PFSK-1 (cell line): ENCODE measurements at regions not wholly inside any gene's neighbourhood (a gene's known extent, or its start where the extent isn't known, plus 50 kb on each side); places are given as distances from the start of the nearest gene placed in this dataset.

Experiments used
- FOXP2 ChIP-seq: optimal IDR thresholded peaks from 2 replicates; pipeline ENCODE3; 2011; ENCODE audit warnings: borderline replicate concordance, control low read depth, inconsistent platforms; ENCODE audit not compliant: insufficient read depth; ENCODE audit errors: extremely low read length, extremely low read depth
- POLR2AphosphoS5 ChIP-seq: IDR thresholded peaks from 2 replicates; pipeline ENCODE4 v1.6.1; 2012; ENCODE audit warnings: low read depth, mild to moderate bottlenecking, control low read depth, low read length, moderate library complexity
- REST ChIP-seq, 2 experiments: IDR thresholded peaks; 2 replicates each; pipeline versions ENCODE4 v1.6.1 to v1.8.0; 2011 to 2012; ENCODE audit warnings: low read depth in 2 of 2, low read length in 2 of 2, control low read depth in 1 of 2, inconsistent platforms in 1 of 2, mild to moderate bottlenecking in 1 of 2, moderate library complexity in 1 of 2; ENCODE audit not compliant: insufficient read depth in 1 of 2
- SIN3A ChIP-seq: IDR thresholded peaks from 2 replicates; pipeline ENCODE4 v1.6.1; 2012; ENCODE audit warnings: mild to moderate bottlenecking, low read length, moderate library complexity, borderline replicate concordance; ENCODE audit not compliant: insufficient read depth
- TAF1 ChIP-seq: IDR thresholded peaks from 2 replicates; pipeline ENCODE4 v1.6.1; 2012; ENCODE audit warnings: low read length, control low read depth, borderline replicate concordance; ENCODE audit not compliant: insufficient read depth

- TF ChIP-seq SIN3A: no peak
- no peak for TF ChIP-seq REST (IDR thresholded peaks at IDR 0.05; ENCODE audit: insufficient read depth in 1 of 2, low read depth in 2 of 2, low read length in 2 of 2)
- no peak for TF ChIP-seq TAF1
- no peak for TF ChIP-seq FOXP2
Measured at GRCh38 chr4:3713346-3713745, 52.8 kb upstream of the ADRA2C start.

DNA sequence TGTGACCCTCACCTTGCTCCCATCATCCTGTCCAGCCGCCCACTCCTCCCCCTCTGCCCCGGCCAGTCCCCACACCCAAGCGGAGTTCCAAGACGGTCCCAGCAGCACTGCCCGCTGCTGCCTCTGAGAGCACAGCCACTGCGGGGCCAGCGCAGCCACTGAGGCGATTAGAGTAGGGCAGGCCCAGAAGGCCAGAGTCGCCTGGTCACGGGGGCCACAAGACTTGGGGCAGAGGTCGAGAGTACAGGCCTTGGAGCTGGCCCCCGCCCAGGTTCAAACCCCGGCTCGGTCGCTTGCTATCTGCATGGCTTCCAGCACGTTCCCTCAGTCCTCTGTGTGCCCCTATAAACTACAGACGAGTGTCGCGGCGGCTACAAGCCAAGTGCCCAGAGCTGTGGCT is 53.2 kb upstream of the ADRA2C start:
- TF ChIP-seq POLR2AphosphoS5 (no peak), SIN3A (no peak), TAF1 (no peak)

- TF ChIP-seq FOXP2 (no peak), SIN3A (no peak), REST (IDR thresholded peaks at IDR 0.05; ENCODE audit: insufficient read depth in 1 of 2, low read depth in 2 of 2, low read length in 2 of 2) (no peak), TAF1 (no peak), POLR2AphosphoS5 (no peak)
Measured at GRCh38 chr4:3712112-3712805, 53.9 kb upstream of the ADRA2C start.

DNA sequence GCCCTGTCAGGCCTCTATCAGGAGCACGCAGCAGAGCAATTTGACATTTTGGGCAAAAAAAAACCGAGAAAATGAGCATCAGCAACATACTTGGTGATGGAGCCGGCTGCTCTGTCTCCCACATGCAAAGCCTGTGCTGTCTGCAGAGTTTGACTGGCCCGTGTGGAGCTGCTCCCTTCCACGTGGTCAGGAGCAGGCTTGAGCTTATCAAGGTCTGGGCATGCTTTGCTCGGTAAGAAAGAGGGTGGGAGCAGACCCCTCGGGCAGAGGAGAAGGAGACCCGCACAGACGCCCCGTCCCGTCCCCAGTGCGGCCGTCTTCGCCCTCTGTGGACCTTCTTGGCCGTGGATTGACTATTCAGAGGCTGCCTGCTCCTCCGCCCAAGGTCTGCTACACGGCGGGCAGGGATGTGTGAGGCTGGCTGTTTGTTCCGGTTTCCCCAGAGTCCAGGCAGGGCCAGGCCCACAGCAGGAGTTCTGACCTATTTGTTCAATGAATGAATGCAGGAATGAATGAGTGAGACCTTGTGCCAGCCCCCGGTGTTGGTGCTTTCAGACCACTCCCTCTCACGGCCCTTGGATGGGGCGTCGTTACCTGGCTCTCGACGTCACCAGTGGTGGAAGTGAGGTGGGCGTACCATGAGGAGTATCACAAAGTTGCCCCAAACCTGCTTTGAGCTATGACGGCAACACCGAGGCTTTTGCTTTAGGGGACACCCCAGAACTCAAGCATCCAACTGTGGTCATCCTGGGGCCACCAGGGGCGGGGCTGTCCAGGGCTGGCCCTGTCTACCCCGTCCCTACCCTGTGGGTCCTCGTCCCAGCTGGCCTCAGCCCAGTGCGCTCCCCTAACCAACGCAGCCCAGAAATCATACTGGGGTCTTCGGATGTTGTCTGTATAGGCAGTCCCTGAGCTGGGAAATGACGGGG is 54.7 kb upstream of the ADRA2C start:
- TF ChIP-seq REST (IDR thresholded peaks at IDR 0.05; ENCODE audit: insufficient read depth in 1 of 2, low read depth in 2 of 2, low read length in 2 of 2): no peak
- no peak for TF ChIP-seq FOXP2
- no peak for TF ChIP-seq POLR2AphosphoS5

GRCh38 chr4:3710451-3711182 is 55.6 kb upstream of the ADRA2C start:
- TF ChIP-seq TAF1 (no peak), SIN3A (no peak), FOXP2 (no peak), REST (IDR thresholded peaks at IDR 0.05; ENCODE audit: insufficient read depth in 1 of 2, low read depth in 2 of 2, low read length in 2 of 2) (no peak)
